NCI-H2227 (cell line): ENCODE measurements at regions not wholly inside any gene's neighbourhood (a gene's known extent, or its start where the extent isn't known, plus 50 kb on each side); places are given as distances from the start of the nearest gene placed in this dataset.
A peak's percentile ranks its signal among the peaks of the same experiment; 100 is the strongest.

ENCODE experiments used
- DNase-seq: peaks from one replicate; lab custom pipeline; 2025; ENCODE audit not compliant: unreplicated experiment; lab: John Stamatoyannopoulos, UW

- no peak for DNase-seq
These were observed 378.5 kb upstream of the SEMA6D start for GRCh38 chr15:47338771-47339170.

- no peak for DNase-seq
These were observed 377.3 kb upstream of the SEMA6D start for GRCh38 chr15:47339800-47340570.

DNA sequence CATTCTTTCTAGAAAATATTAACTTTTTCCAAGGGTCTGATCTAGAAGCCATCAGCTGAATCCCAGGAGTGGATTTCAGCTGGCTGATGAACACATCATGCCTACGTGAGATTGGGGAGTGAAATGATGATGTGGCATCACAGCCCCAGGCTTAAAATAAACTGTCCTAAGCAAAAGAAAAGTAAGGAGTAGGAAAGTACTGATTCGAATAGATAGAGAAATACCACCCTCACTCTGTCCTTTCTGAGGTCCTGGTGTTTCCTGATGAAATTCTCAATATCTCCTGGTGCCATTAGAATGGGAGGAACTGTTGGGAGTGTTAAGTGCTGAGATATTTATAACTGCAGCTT is 376.8 kb upstream of the SEMA6D start:
- no peak for DNase-seq

GRCh38 chr15:47349179-47349578 is 368.1 kb upstream of the SEMA6D start:
- DNase-seq: no peak

- no peak for DNase-seq
These were observed 365.8 kb upstream of the SEMA6D start for GRCh38 chr15:47351501-47351900.

GRCh38 chr15:47352217-47352616 is 365.1 kb upstream of the SEMA6D start:
- no peak for DNase-seq

GRCh38 chr15:47355759-47356158 is 361.5 kb upstream of the SEMA6D start:
- no peak for DNase-seq

GRCh38 chr15:47356297-47356696 is 361.0 kb upstream of the SEMA6D start:
- DNase-seq: no peak

- no peak for DNase-seq
These were observed 358.4 kb upstream of the SEMA6D start for GRCh38 chr15:47358876-47359275.

- DNase-seq: no peak
These were observed 357.0 kb upstream of the SEMA6D start for GRCh38 chr15:47360305-47360704.

GRCh38 chr15:47362118-47362905 is 355.0 kb upstream of the SEMA6D start:
- DNase-seq: peak; percentile 77

- DNase-seq: no peak
These were observed 353.7 kb upstream of the SEMA6D start for GRCh38 chr15:47363653-47364052.

- DNase-seq: peak; percentile 70
These were observed 352.8 kb upstream of the SEMA6D start for GRCh38 chr15:47364230-47365141.

DNA sequence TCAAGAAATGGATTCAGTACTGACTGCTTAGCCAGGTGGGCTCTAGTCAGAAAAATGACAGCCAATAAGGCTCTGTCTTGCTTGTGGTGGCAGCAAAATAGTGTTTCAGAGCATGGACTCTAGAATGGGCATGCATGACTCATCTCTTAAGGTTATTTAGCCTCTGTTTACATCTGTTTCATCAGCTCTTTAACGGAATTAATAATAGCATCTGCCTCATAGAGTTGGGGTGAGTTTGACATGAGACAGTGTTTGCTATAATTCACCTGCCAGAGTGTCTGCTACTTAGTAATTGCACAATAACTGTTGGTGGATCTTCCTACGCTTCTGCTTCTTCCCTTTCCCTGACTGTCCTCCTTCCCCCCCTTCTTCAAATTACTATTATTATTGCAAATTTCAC is 350.4 kb upstream of the SEMA6D start:
- no peak for DNase-seq

DNA sequence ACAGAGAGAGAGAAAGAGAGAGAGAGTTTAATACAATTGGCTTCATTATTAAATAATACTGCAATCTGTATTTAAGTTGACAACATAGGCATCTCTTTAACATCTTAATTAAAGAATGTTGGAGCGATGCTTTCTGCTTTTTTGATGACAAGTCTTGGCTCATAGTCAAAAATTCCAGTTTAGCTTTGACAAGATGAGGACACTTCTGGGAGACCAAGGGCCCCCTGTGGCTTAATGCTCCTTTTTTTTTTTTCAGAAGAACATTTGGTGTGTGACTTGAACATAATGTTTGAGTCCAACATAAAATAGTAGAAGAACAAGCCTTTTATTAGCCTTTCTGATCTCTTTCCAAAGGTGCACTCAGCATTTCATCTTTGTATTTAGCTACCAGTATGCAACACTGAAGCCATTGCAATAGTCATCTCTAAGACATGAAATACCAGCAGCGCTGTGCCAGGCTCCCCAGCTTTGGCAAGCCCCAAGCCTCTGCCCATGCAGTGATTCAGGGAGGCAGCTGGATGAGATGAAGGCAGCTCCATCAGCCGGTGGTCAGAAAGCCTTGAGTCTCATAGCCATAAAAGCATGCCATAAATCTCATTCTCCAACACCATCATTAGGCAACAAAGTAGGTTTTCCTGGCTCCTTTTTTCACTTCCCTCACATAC is 349.4 kb upstream of the SEMA6D start:
- peak; percentile 2 for DNase-seq

GRCh38 chr15:47371939-47372338 is 345.4 kb upstream of the SEMA6D start:
- DNase-seq: no peak

DNA sequence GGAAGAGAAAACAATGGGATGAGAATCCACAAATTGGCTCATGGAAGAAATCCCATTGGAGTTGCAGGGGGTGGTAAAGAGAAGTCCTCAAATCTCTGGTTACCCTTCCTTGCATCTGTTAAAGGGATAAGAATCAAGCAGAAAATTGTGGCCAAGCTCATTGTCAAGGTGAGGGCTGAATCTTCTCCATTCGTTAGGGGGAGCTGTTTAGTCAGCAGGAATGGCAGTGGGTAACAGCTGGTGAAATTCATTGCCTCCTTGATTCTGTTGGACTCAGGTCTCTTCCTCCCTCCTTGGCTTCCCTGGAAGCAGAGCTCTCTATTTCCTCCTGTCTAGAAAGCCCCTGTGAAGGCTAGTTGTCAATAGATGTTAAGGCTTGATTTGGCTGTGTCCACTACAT is 343.1 kb upstream of the SEMA6D start:
- DNase-seq: no peak

DNA sequence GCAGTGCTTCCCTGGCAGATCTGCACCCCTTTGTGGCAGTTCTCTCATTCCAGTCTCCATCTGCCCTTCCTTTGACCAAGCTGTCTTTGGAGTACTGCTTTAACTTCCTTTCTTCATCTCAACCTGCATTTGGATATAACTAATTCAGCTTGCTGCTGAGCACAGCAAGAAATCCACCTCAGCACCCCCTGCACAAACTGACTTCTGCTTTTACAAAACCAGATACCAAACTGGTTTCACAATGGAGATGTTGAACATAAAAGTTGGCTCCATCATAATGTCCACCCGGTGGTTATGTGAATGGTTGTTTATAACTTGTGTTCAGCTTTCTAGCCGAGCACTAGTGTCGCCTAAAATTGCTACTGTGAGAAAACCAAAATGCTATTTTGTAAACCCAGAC is 341.1 kb upstream of the SEMA6D start:
- no peak for DNase-seq

DNA sequence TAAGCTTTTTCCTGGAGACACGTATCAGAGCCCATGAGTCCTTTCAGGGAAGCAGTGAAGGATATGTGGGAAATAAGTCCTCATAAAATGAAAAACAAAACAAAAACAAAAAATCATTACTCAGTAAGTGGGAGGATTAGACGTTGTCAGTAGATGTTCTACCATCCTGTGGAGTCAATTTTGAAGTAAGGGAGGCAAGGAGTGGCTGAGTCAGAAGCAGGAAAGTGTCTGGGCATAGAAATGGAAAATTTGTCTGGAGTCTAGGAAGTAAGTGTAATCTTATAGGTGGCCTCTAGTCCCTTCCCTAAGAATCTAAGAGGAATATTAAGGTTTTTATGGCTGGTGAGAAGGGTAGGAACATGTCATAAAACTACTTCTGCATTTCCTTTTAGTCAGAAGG is 339.8 kb upstream of the SEMA6D start:
- DNase-seq: no peak

DNA sequence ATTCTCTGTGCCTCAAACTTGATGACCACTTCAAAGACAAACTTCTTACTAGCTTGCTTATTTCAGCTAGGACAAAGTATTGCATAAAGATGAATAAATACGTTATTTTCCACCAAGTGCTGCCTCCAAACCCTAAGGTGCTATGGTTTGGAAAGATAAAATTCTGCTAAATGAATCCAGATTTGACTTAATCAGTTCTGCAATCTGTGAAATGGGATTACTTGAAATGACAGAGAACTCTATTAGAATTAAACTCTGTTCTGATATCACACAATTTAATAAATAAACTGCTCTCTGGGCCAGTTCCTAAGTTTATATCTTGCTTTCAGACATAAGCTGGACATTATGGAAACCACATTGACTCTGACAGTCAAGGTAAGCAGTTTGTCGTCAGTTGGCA is 338.8 kb upstream of the SEMA6D start:
- no peak for DNase-seq

- no peak for DNase-seq
These were observed 334.2 kb upstream of the SEMA6D start for GRCh38 chr15:47383102-47383501.
